Right forelimb (tissue), 1 donor: ENCODE measurements at regions not wholly inside any gene's neighbourhood (a gene's known extent, or its start where the extent isn't known, plus 50 kb on each side); places are given as distances from the start of the nearest gene placed in this dataset.
A peak's percentile ranks its signal among the peaks of the same experiment; 100 is the strongest.
"Not testable (repeated sequence)": the region's sequence is repeated elsewhere in the genome, so short reads cannot be mapped to it uniquely, and the experiment has no call there.

Experiments used
- DNase-seq: peaks from one replicate; pipeline ENCODE4 v3.0.0-alpha.2; 2018

GRCh38 chr10:45515630-45516029 is 141.6 kb downstream of the ALOX5 start:
- no peak for DNase-seq

GRCh38 chr10:45514291-45515270 is 140.6 kb downstream of the ALOX5 start:
- DNase-seq: peak; percentile 52

DNA sequence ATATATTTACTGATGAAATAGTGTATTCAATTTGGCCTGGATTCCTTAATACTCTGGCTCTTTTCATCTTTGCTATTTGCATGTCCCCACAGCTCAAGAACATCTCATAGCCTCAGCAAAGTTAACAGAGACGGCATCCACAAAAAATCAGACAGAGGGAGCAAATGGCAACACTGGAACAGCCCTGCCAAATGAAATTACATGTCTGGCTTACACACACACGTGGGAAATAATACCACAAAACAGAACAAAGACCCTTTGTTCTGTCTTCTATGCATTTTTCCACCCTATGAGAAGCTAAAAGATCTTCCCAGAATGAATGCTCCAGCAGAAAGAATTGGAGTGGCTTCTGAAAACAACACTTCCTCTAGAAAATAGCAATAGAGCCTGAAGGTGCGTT is 139.5 kb downstream of the ALOX5 start:
- no peak for DNase-seq

- DNase-seq: not testable (repeated sequence)
Observed at GRCh38 chr10:45511926-45512325, 137.9 kb downstream of the ALOX5 start.

DNA sequence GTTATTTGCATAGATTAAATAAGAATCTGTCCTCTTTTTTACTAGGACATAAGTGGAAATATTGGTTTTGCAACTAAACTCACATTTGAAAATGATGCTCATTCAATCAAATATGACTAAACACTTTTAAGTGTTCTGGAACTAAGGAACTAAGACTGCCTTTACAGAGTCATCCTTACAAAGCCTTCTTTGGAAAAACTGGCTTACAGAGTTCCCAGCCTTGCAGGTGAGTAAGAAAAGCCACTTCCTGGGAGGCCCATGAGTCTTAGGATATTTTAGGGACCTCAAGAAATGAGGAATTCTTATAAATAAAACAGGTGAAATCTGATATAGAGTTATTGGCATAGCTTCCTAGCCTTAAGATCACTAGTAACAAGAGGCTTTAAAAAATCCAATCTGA is 135.5 kb downstream of the ALOX5 start:
- no peak for DNase-seq

DNA sequence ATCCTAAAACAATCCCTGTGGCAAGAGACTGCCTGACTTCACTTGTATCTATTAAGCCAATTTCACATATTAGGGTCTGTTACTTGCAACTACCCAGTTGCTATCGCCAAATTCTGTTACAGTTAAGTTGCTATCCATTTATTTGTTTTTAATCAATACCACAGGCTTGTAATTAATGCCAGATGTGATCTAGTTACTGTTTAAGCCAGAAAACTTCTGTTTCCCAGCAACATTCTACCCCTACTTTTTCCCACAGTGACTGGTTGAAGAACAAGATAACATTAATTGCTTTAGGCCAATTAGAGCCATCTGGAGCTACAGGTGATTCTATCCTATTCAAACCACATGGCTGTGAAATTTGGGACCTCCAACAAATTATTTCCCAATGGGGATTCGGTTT is 131.3 kb downstream of the ALOX5 start:
- no peak for DNase-seq

DNA sequence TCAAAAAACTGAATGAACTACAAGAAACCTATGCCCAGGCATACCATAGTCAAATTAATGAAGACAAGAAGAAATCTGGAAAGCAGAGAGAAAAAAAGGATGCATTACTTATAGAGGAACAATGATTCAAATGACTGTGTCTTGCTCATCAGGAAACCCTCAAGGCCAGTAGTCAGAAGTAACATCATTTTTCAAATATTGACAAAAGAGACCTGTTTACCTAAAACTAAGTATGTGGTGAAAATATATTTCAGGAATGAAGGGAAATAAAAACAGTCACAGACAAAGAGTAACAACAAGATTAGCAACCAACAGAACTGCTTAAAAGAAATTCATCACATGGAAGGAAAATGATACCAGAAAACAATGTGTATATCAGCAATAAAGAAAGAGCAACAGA is 128.4 kb downstream of the ALOX5 start:
- DNase-seq: no peak

DNA sequence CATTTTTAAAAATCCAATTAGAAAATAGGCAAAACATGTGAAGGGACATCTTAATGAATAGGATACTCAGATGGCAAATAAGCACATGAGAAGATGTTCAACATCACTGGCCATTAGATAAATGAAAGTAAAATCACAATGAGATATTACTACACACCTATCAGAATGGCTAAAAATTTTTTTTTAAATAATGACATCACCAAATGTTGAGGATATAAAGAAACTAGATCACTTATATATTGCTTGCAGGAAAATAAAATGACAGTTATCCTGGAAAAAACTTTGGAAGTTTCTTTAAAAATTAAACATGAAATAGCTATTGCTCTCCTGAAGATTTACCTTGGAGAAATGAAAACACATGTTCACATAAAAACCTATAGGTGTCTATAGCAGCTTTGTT is 127.8 kb downstream of the ALOX5 start:
- no peak for DNase-seq

- DNase-seq: no peak
Observed at GRCh38 chr10:45500798-45501197, 126.8 kb downstream of the ALOX5 start.

DNA sequence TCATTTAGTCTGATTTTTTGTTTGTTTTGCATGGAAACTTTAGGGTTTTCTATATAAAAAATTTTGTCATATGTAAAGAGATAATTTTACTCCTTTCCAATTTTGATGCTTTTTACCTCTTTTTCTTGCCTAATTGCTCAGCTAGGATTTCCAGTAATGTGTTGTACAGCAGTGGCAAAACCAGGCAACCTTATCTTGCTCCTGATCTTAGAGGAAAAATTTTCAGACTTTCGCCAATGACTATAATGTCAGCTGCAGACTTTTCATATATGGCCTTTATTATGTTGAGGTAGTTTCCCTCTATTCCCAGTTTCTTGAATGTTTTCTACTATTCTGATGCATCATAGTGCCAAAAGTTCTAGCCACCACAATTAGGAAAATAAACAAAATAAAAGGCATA is 126.3 kb downstream of the ALOX5 start:
- DNase-seq: no peak

- DNase-seq: no peak
Observed at GRCh38 chr10:45495438-45496152, 121.6 kb downstream of the ALOX5 start.
